HEK293 (cell line): ENCODE measurements at regions not wholly inside any gene's neighbourhood (a gene's known extent, or its start where the extent isn't known, plus 50 kb on each side); places are given as distances from the start of the nearest gene placed in this dataset.

ENCODE experiments used
- ATF2 ChIP-seq: fragments of 450-650 bp; formaldehyde crosslinking; IDR thresholded peaks from 2 replicates; pipeline ENCODE4 v1.5.1; 2016; ENCODE audit warnings: missing biosample characterization, missing genetic modification characterization, low read depth
- CTCF ChIP-seq: fragments of 450-650 bp; formaldehyde crosslinking; IDR thresholded peaks from 2 replicates; pipeline ENCODE4 v1.5.1; 2016; ENCODE audit warnings: missing biosample characterization, missing genetic modification characterization
- OVOL3 ChIP-seq: fragments of 450-650 bp; formaldehyde crosslinking; IDR thresholded peaks from 2 replicates; pipeline ENCODE4 v1.5.1; 2016; ENCODE audit warnings: missing biosample characterization, missing genetic modification characterization
- PRDM1 ChIP-seq: fragments of 450-650 bp; formaldehyde crosslinking; IDR thresholded peaks from 2 replicates; pipeline ENCODE4; 2016; ENCODE audit warnings: missing biosample characterization, missing genetic modification characterization
- REPIN1 ChIP-seq: fragments of 450-650 bp; formaldehyde crosslinking; IDR thresholded peaks from 2 replicates; pipeline ENCODE4 v1.5.1; 2017; ENCODE audit warnings: missing biosample characterization, missing genetic modification characterization, low read depth
- TCF7L2 ChIP-seq: IDR thresholded peaks from 2 replicates; pipeline ENCODE4 v1.6.1; 2011; ENCODE audit warnings: low read depth, mild to moderate bottlenecking, inconsistent platforms, low read length, moderate library complexity, borderline replicate concordance
- ZBTB11 ChIP-seq: fragments of 450-650 bp; formaldehyde crosslinking; conservative IDR thresholded peaks from 2 replicates; pipeline ENCODE4 v1.5.1; 2016; ENCODE audit warnings: low read depth, missing biosample characterization, missing genetic modification characterization
- ZEB2 ChIP-seq: fragments of 450-650 bp; formaldehyde crosslinking; IDR thresholded peaks from 2 replicates; pipeline ENCODE4 v1.5.1; 2016; ENCODE audit warnings: missing biosample characterization, missing genetic modification characterization
- ZFHX2 ChIP-seq: fragments of 450-650 bp; formaldehyde crosslinking; conservative IDR thresholded peaks from 2 replicates; pipeline ENCODE4 v1.5.1; 2016; ENCODE audit warnings: missing biosample characterization, missing genetic modification characterization
- ZNF302 ChIP-seq: fragments of 450-650 bp; formaldehyde crosslinking; IDR thresholded peaks from 2 replicates; pipeline ENCODE4 v1.5.1; 2016; ENCODE audit warnings: missing biosample characterization, missing genetic modification characterization, low read depth
- ZNF791 ChIP-seq: fragments of 450-650 bp; formaldehyde crosslinking; IDR thresholded peaks from 2 replicates; pipeline ENCODE4 v1.5.1; 2016; ENCODE audit warnings: missing biosample characterization, missing genetic modification characterization
- ZNF792 ChIP-seq: fragments of 450-650 bp; formaldehyde crosslinking; IDR thresholded peaks from 2 replicates; pipeline ENCODE4 v1.5.1; 2016; ENCODE audit warnings: missing biosample characterization, missing genetic modification characterization

- TF ChIP-seq ZNF302 (no peak), ZNF791 (tag by site-specific recombination) (no peak), ZBTB11 (tag by site-specific recombination) (no peak), CTCF (tag by site-specific recombination) (no peak), ZEB2 (tag by site-specific recombination) (no peak), ZNF792 (no peak), TCF7L2 (no peak), PRDM1 (no peak), ATF2 (tag by site-specific recombination) (no peak), ZFHX2 (tag by site-specific recombination) (no peak), REPIN1 (no peak), OVOL3 (tag by site-specific recombination) (no peak)
Observed at GRCh38 chr1:57844382-57844980, 420.6 kb upstream of the DAB1 start.
